ENCODE measurements at regions not wholly inside any gene's neighbourhood (a gene's known extent, or its start where the extent isn't known, plus 50 kb on each side); places are given as distances from the start of the nearest gene placed in this dataset.

- TF ChIP-seq EZH2 (IDR thresholded peaks at IDR 0.05; ENCODE audit: low read length) (no peak), CTCF (optimal IDR thresholded peaks at IDR 0.05 in 1 of 3, IDR thresholded peaks at IDR 0.05 in 1 of 3, conservative IDR thresholded peaks at IDR 0.05 in 1 of 3; ENCODE audit: extremely low read depth in 1 of 3, insufficient read depth in 2 of 3, low read length in 3 of 3) (no peak)
- Histone ChIP-seq H3K9me1 (ENCODE audit: control insufficient read depth, extremely low read depth, insufficient read depth, low read length) (no peaks in the 10 kb centered on the region), H3K9ac (ENCODE audit: control insufficient read depth, extremely low read depth, insufficient read depth, low read length) (no peak overlapping the region), H3K4me3 (ENCODE audit: control insufficient read depth in 2 of 3, extremely low read depth in 1 of 3, insufficient read depth in 2 of 3, low read depth in 1 of 3, low read length in 3 of 3) (no peak overlapping the region), H3K4me2 (ENCODE audit: control insufficient read depth, extremely low read depth, insufficient read depth, low read depth, low read length) (no peak overlapping the region), H3K9me3 (ENCODE audit: control insufficient read depth, low read depth, low read length) (peaks cover 3% of the 10 kb centered on the region), H3K27me3 (ENCODE audit: control insufficient read depth, extremely low read depth, insufficient read depth, low read length) (no peaks in the 10 kb centered on the region), H3K27ac (ENCODE audit: control insufficient read depth, insufficient read depth, low read length) (no peak overlapping the region), H3K36me3 (ENCODE audit: control insufficient read depth in 2 of 2, extremely low read depth in 1 of 2, insufficient read depth in 2 of 2, low read length in 2 of 2) (no peaks in the 10 kb centered on the region), H2AFZ (ENCODE audit: control insufficient read depth, low read length) (no peak overlapping the region), H3K79me2 (ENCODE audit: control insufficient read depth, insufficient read depth, low read length) (no peaks in the 10 kb centered on the region), H4K20me1 (ENCODE audit: control insufficient read depth, extremely low read depth, insufficient read depth, low read length) (no peaks in the 10 kb centered on the region), H3K4me1 (ENCODE audit: control insufficient read depth, extremely low read depth, insufficient read depth, low read length) (no peaks in the 10 kb centered on the region)
- dilution Hi-C loops (cut with MboI; ENCODE audit: extremely low pct_ligation_motif_present, low sequenced_read_pairs), result no loop called here
- no peak for DNase-seq (ENCODE audit: low read depth, low spot score)
- no peak for FAIRE-seq
Measured at GRCh38 chr1:229792012-229792975, 166.2 kb downstream of the URB2 start.

DNA sequence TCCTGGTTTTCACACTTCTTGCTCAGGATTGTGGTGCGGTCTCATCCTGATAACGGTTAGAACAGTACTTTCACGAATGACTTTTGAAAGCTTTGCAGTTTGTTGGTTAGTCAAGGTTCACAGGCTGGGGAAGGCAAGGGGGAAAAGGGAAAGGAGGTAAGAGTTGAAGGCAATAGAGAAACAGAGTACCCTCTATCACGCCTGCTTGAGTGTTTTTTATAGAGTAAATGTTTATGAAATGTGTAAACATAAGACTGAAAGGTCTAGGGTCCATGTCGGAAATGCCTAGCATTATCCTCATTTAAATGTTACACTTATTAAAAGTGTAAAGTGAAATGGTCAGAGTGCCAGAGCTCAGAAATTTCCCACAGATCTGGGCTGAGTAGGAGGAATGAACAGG is 167.4 kb downstream of the URB2 start:
- H3K79me2 ChIP-seq (ENCODE audit: control insufficient read depth, insufficient read depth, low read length), result no peaks in the 10 kb centered on the region
- dilution Hi-C loops (cut with MboI; ENCODE audit: extremely low pct_ligation_motif_present, low sequenced_read_pairs), result no loop called here
- H3K4me3 ChIP-seq (ENCODE audit: control insufficient read depth in 2 of 3, extremely low read depth in 1 of 3, insufficient read depth in 2 of 3, low read depth in 1 of 3, low read length in 3 of 3), result no peak overlapping the region
- H3K4me2 ChIP-seq (ENCODE audit: control insufficient read depth, extremely low read depth, insufficient read depth, low read depth, low read length), result no peak overlapping the region
- H3K27ac ChIP-seq (ENCODE audit: control insufficient read depth, insufficient read depth, low read length), result no peak overlapping the region
- no peaks in the 10 kb centered on the region for H3K36me3 ChIP-seq (ENCODE audit: control insufficient read depth in 2 of 2, extremely low read depth in 1 of 2, insufficient read depth in 2 of 2, low read length in 2 of 2)
- H3K9me3 ChIP-seq (ENCODE audit: control insufficient read depth, low read depth, low read length), result peaks cover 2% of the 10 kb centered on the region
- no peaks in the 10 kb centered on the region for H4K20me1 ChIP-seq (ENCODE audit: control insufficient read depth, extremely low read depth, insufficient read depth, low read length)
- FAIRE-seq, result no peak
- no peak for DNase-seq (ENCODE audit: low read depth, low spot score)
- no peak overlapping the region for H3K9ac ChIP-seq (ENCODE audit: control insufficient read depth, extremely low read depth, insufficient read depth, low read length)
- H3K9me1 ChIP-seq (ENCODE audit: control insufficient read depth, extremely low read depth, insufficient read depth, low read length), result no peaks in the 10 kb centered on the region
- H3K27me3 ChIP-seq (ENCODE audit: control insufficient read depth, extremely low read depth, insufficient read depth, low read length), result no peaks in the 10 kb centered on the region
- no peak overlapping the region for H2AFZ ChIP-seq (ENCODE audit: control insufficient read depth, low read length)
- no peaks in the 10 kb centered on the region for H3K4me1 ChIP-seq (ENCODE audit: control insufficient read depth, extremely low read depth, insufficient read depth, low read length)
- TF ChIP-seq EZH2 (IDR thresholded peaks at IDR 0.05; ENCODE audit: low read length) (no peak), CTCF (optimal IDR thresholded peaks at IDR 0.05 in 1 of 3, IDR thresholded peaks at IDR 0.05 in 1 of 3, conservative IDR thresholded peaks at IDR 0.05 in 1 of 3; ENCODE audit: extremely low read depth in 1 of 3, insufficient read depth in 2 of 3, low read length in 3 of 3) (no peak)

Measured in keratinocyte (primary cell).